NT2/D1 (cell line): ENCODE measurements at regions not wholly inside any gene's neighbourhood (a gene's known extent, or its start where the extent isn't known, plus 50 kb on each side); places are given as distances from the start of the nearest gene placed in this dataset.

Experiments used
- SUZ12 ChIP-seq: IDR thresholded peaks from 2 replicates; pipeline ENCODE4 v1.6.1; 2011; ENCODE audit not compliant: insufficient read length, insufficient read depth; ENCODE audit errors: extremely low read depth
- YY1 ChIP-seq: IDR thresholded peaks from 2 replicates; pipeline ENCODE4 v1.6.1; 2011; ENCODE audit not compliant: insufficient read length, insufficient read depth
- ZNF274 ChIP-seq: IDR thresholded peaks from 2 replicates; pipeline ENCODE4 v1.6.1; 2011; ENCODE audit warnings: mild to moderate bottlenecking, low read depth, low read length

DNA sequence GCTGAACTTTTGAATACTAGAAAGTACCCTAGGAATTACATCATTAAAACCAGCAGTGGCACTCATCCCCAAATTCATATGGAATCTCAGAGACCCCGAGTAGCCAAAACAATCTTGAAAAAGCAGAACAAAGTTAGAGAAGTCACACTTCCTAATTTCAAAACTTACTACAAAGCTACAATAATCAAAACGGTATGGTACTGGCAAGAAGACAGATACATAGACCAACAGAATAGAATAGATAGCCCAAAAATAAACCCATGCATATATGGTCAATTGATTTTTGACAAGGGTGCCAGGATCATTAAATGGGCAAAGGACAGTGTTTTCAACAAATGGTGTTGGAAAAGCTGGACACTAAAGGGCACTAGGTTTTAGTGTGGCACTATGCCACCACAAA lies 176.0 kb upstream of the NDUFV2 start:
- TF ChIP-seq YY1 (no peak), ZNF274 (no peak), SUZ12 (no peak)
